HG02623 (cell line): ENCODE measurements at regions not wholly inside any gene's neighbourhood (a gene's known extent, or its start where the extent isn't known, plus 50 kb on each side); places are given as distances from the start of the nearest gene placed in this dataset.

Experiments used
- ATAC-seq: cut with Tn5 transposase; IDR thresholded peaks from one replicate; pipeline ENCODE4 v1.9.1; 2021; ENCODE audit warnings: moderate library complexity; ENCODE audit not compliant: unreplicated experiment

DNA sequence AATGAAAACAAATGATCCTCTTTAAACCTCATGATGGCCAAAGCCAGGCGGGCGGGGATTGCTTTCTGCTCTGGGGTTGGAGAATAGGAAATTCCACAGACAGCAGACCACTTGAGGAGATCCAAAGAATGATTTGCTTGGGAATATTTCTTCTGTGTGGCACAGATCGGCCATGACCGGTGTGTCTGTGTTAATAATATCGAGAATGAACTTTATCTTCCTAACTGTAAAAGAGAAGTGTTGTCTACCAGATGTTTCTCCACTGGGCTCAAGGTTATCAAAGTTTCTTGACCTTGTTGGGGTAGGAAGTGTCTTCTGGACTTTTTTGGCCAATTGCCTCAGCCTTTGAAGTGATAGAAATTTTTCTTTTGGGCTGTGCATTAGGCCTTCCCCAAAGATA is 186.6 kb upstream of the ZFHX3 start:
- ATAC-seq: no peak

DNA sequence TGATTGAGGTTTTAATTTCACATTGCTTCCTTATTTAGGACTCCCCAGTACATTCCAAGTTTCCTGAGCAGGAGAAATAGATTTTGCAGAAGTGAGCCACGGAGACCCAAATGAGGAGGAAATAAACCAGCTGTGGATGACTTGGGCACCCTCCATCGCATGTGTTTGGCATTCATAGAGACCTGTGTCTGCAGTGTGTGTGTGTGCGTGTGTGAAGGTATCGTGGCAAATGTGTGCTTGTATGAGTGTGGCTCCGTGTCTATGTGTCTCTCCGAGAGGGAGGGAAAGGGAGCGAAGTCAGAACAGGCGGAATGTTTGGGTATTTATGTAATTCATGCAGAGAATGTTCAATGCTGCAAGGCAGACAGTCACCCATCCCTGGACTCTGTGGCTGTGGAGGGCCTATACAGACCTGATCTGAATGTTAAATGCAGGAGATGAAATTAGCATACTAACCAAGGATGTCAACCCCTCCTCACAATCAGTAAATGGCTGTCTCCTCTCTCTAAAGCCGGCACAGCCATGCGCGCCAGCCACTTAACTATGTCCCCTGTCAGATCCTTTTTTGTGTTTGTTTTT is 186.0 kb upstream of the ZFHX3 start:
- ATAC-seq: no peak

DNA sequence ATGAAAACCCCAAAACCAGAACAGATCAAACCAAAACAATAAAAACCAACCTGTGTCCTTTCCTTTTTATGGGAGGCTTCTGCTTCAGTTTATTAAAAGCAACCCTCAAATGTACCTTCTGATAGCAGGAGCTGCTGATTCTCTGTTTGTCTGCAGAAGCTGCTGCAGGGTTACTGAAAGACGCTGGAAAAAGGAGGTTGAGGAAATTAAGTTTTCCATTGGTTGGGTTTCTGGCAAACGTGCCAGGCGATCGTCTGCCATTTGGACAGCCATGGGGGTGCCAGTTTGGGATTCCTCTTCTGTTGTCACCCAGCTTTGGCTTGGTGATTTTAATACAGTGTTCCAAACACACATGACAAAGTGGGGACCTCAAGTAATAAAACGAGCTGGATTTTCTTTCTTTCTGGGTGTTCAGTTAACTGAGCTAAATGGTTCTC is 185.4 kb upstream of the ZFHX3 start:
- no peak for ATAC-seq

DNA sequence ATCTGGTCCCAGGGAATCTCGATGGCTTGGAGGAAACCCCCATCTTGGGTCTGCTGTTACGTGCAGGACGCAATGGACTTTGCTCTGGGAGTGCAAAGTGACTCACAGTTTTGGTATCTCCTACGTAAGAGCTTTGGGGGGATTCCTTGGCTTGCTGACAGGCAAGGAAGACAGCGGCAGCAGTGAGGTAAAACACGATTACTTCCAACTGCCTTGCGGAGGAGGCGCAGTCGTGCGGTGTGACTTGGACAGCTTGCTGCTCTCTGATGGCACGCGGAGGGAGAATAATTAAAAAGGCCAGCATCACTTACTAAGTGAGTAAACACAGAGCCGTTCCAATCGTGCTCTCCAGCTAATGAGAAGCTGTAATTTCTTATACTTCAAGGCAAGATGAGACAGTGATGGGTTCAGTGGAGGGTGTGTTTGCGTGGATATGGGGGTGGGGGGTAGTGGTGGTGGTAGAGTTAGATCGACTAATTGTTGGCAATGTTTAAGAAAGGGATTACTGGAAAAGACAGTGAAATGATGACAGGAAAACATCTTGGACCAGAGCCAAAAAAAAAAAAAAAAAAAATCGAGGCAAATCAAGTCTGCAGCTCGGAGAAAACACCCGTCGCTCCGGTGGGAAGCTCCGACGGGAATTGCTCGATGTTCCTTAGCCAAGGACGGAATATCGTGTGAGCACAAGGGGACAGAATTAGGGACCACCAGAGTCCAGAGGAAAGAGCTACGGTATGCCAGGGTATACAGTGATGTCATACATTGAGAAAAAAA is 184.8 kb upstream of the ZFHX3 start:
- no peak for ATAC-seq

DNA sequence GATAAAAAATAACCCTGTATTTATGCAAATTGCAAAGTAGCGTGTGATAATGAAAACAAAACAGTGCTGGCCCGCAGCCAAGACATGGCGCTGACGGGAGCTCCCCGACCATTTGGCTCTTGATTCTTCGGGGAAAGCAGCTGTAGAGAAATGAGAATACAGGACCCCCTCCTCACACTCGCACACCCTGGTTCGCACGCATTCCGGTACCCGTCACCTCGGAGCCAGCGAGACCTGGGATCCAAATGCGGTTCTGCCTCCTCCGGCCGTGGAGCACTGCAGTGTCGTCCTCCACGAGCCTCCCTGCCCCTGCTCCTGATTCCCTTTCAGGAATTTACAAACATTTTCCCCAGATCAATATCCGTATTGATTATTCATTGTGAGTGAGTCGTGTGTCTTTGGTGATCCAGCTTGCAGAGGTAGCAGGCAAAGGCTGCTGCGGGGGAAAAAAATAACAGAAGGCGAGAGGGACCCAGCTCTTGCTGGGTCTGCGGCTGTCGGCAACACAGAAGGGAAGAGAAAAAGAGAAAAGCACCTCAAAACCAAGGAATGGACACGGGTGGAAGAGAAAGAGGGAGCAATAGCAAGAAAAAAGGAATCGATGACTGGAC is 184.1 kb upstream of the ZFHX3 start:
- ATAC-seq: no peak

DNA sequence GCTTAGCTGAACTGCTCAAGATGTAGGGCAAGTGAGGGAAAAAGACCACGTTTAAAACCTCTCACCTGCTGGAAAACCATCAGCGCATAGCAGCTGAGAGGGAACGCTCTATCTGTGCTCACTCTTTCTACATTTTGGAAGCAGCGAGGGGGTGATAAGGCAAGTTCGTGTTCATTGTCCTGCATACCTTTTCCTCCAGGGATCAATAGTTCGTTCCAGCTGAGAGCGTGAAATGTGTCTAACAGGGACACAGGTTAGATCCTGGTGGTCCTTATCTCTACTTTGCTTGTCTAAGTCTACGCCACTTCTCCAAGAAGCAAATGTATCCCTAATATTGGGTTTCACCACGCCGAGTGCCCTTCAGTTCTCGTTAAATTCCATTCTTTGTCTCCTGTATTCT is 183.5 kb upstream of the ZFHX3 start:
- no peak for ATAC-seq

DNA sequence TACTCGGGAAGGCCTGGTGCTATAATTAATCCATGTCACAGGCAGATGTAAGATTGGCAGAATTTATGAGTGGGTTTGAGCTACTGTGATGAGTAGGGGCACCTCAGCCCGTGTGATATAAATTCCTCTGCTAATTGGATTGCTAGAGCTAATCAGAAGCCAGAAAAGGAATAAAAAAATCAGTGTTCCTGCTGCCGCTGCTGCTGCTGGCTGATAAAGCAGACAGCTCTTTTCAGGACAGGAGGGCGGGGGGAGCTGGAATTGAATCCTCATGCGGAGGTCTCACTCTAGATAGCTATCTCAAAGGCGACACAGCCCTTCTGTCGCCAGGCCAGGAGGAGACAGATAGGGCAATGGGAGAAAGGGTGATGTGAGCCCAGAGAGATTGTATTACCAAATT is 182.7 kb upstream of the ZFHX3 start:
- no peak for ATAC-seq

DNA sequence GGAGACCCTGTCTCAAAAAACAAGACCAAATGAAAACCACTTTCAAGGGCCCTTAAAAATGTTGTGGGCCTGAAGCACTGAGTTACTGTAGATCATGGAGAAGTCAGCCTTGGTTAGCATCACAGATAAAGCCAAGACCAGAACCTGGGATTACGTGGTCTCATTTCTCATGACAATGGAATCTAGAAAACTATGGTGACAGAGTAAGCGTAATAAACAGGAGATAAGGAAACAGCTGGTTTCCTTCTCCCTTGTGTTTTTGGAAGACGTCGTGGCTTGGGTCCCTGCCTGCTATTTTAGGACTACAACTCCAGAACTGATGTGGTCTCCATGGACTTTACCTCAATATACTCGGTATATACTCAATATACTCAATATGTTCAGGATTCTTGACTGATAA is 180.7 kb upstream of the ZFHX3 start:
- ATAC-seq: no peak

DNA sequence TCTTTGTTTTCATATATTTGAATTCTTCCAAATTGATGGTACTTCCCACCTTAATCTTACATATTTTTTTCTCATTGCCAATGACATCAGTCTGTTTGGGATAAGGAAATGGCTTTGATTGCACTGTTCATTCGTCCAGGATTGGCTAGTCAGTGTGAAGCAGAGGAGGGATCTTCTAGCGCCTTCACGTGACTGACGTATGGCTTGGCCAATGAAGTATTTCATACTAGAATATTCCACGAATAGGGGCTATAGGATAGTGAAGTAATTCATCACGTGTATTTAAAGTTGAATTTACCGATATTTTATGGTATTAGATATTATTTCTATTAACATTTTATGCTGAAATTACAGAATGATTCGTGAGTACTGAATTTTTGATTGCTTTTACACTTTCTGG is 178.7 kb upstream of the ZFHX3 start:
- no peak for ATAC-seq

DNA sequence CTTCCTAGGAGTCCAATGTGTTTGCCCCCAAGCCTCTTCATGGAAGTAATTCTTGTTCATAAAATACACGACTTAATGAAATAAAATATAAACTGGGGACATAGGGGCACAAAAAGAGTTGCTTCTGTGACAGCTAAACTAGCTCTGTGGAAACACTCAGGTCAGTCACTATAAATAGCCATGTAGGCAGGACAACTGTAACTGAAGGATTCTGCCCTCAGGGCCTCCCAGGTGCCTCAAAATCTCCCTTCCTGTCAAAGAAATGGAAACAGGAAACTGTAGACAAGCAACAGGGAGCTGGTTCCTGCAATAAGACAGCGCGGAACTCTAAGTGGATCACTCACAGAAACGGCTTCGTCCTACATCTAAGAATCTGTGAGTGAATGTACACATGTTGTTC is 178.1 kb upstream of the ZFHX3 start:
- ATAC-seq: no peak

DNA sequence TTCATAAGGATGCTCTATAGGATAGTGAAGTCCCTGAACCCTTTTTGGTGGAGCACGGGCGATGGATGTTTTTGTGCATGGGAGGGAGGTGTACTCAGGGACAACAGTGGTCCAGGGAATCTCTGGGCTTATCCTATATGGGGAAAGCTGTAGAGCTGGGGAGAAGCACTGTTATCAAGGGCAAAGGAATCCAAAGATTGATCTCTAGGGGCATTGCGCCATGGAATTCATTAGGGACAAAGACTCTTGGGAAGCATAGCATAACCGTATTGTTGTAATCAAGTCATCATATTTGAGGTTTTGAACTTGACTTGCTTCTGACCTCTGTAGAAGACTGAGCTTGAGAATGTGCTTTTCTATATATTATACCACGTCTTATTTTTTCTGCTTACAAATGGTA is 172.9 kb upstream of the ZFHX3 start:
- ATAC-seq: no peak

DNA sequence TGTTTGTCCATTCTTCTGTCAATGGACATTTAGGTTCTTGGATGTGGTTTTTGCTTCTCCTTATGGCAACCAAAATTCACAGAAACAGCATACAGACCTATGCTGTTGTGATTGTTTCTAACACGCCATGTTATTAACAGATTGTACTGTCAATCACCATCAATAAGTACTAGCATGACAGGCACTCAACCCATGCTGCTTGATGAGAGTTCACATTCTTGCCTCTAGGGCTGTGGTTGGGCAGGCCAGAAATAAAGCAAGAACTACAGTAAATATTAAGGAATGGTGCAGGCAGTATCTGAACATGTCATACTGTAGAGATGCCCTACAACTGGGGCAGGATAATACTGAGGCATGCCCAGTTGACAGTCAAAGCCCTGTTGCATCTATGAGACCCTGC is 171.2 kb upstream of the ZFHX3 start:
- no peak for ATAC-seq

DNA sequence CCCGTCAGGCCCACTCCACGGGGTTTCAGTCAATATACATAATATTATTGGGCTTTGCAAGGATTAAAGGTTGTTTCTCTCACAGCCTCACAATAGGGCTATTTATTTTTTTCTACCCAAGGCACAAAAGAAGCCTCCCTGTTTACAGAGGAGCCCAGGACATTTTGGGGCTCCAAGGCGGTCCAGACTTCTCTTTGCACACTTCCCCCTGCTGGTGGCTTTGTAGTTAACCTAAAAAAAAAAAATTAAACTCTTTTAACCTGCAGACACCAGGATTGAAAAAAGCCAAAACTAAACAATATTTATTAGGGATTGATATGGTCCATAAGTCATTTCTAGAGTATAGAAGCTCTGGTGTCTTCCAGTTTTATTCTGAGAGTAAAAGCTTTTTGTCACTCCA is 169.7 kb upstream of the ZFHX3 start:
- no peak for ATAC-seq

DNA sequence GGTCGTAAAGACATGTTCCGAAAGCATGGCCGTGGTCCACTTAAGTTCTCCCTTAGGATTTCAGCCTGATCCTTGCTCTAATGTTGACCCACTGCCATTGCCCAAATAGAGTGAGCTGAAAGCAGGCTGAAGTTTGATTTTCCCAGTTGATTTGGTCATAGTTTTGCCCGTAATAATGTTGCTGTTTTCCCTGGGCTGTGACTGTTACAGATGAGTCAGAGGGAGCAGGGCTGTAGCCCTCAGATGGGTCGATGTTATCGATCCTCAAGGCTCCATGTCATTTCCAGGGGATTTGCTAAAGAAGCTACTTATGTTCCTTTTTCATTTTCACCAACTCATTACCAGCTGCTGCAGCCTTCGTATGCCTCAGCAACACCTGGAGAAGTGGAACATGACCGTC is 169.0 kb upstream of the ZFHX3 start:
- no peak for ATAC-seq

DNA sequence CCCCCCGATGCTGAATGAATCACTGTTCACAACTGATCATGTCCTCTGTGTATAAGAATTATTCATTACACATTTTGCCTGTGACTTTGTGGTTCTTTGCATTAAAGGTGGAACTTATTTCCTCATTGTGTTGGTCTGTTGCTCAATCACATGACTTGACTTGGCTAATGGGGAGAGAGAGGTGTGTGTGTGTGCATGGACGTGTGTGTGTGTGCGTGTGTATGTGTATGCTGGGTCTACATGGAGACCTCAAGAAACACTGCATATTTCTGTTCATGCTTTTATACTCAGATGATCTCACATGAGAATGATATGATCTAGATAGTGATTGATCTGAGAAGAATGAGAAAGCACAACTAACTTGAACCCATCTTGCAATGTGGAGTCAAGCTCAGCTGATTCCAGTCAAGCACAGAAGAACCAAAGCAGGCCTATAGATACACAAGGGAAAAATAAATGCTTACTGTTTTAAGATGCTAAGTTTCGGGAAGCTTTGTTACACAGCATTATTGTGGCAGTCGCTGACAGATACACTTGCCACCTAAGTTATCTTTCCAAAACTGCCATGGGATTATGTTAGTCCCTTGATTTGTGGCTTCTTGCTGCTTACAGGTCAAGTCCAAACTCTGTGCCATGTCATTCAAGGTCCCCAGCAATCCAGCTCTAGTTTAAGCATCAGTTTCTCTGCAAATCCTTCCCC is 167.9 kb upstream of the ZFHX3 start:
- ATAC-seq: no peak

DNA sequence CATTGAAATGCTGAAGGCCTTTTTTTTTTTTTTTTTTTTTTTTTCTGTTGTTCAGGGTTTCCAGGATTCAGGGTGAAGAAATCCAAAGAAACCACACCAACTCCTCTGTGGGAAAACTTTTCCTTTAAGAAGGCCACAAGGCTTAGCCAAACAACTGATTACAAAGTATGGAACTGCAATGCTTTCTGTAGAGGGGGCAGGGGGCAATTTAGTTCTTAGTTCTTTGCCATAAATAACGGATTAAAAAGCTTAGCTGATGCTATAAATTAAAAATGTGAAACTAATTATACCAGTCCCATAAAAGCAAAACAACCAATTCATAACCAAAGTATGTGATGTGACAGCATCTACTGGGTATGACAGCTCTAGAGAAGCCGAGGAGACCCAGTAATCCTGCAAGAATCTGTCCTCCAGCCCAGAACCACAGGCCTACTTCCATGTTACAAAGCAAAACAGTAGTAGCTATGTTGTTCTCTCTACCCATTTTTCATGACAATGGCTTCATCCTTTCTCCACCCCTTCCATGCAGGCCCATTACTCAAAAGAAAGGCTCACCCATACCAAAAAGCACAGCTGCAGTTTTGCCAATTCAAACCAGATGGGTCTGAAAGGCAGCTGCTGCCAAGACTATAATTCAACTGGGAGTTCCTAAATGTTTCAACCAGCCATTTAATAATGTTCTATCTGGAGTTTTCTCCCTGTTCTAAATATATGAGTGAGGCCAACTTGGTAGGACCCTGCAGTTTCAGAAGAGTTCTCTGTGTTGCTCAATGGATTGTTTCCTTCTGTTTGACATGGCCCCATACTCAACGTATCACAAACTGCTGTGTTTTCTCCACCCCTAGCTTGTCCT is 167.1 kb upstream of the ZFHX3 start:
- no peak for ATAC-seq

DNA sequence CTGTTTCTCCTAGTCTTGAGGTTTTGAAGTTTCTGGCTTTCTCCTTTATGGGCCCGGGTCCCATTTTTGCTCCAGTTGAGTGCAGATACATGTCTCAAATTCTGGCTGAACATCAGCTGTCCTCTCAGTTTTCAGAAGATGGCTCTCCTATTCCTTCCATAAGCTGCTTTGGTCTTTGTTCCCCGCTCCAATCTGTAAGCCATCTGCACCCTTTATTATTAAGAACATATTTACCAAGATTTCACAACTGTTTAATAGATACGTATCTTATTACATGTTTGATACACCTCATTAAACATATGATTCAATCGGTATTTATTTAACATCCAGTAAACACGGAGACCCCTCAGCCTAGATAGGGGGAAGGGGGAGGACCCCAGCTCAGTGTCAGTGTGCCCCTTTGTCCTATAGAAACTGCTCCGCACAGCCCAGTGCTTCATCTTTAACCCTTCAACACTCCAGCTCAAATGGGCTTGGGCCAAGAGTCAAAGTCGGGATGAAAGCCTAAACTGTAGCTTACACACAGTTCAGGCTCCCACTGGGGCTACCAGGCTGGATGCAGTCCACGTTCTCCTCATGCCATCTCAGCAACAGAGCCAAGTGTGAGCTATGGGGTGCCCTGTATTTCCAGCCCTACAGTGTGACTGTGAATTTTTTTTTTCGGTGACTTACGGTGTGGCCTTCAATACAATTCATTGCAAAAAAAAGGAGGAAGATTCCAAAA is 166.0 kb upstream of the ZFHX3 start:
- no peak for ATAC-seq

DNA sequence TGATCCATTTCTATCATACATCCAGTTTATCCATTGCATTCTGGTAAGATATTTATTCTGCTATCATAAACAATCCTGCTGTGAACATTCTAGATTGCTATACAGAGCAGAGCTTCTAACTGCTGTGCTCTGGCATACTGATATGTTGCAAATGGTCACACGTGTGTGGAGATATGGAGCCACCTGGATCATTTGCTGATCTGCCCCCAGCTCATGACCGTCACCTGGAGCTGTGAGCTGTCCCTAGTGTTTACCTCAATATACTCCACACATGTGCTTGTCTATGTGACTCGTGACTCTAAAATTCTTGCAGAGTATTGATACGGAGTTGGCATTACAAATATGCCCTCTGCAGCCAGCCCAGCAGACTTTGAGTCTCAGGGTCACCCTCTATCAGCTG is 164.5 kb upstream of the ZFHX3 start:
- no peak for ATAC-seq

DNA sequence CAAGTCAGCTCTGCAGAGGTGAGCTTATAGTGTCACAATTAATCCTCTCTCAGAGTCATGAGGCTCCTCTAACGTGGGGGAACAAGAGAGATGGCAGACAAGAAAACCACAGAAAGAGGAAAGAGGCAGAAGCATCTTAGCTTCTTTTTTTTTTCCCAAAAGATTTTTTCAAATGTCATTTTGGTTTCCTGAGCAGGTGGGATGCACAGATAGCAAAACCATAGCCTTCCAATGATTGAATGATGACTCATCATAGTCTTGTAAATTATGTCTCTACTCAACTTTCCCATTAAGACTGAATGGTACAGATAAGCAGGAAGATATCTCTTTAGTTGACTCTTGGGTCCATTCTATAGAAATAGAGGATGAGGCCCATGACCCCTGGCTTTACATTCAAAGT is 162.8 kb upstream of the ZFHX3 start:
- ATAC-seq: no peak

DNA sequence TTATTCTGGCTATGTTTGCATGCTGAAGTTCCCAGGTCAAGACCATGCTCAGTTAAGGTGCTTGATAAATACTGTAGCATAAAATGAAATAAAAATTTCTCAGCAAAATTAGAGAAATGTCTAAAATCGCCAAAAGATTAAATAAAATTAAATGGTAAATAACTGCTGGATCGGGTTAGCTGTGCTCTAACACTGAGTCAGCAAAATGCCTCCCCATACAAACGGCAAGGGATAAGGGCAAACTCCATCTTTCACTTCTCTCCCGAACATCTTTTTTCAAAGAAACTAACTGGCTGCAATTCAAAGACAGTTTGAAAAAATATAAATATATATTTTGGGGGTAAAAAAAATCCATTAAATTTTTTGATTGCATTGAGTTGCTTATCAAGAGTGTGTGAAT is 162.2 kb upstream of the ZFHX3 start:
- ATAC-seq: no peak
